ENCODE measurements at regions not wholly inside any gene's neighbourhood (a gene's known extent, or its start where the extent isn't known, plus 50 kb on each side); places are given as distances from the start of the nearest gene placed in this dataset.

GRCh38 chr12:127936463-127936862 is 330.5 kb upstream of the TMEM132C start:
- Histone ChIP-seq H3K27ac (no peak overlapping the region), H3K36me3 (replicated peaks in 1 of 2) (no peaks in the 10 kb centered on the region), H3K27me3 (no peaks in the 10 kb centered on the region), H3K9me3 (replicated peaks in 1 of 3) (no peaks in the 10 kb centered on the region), H3K4me1 (replicated peaks in 1 of 2) (no peaks in the 10 kb centered on the region), H3K4me3 (no peak overlapping the region)
- no peak for DNase-seq
- WGBS, 4 donors = 71 to 87% (median 83%) methylated on average over 2 of the region's 2 CpGs
- intact Hi-C loops (cut with DNase I) = no loop called here
- TF ChIP-seq CTCF (IDR thresholded peaks at IDR 0.05) = no peak
- no peak for TF ChIP-seq POLR2A (IDR thresholded peaks at IDR 0.05)

GRCh38 chr12:127941332-127941731 is 325.6 kb upstream of the TMEM132C start:
- TF ChIP-seq CTCF (IDR thresholded peaks at IDR 0.05) (no peak), POLR2A (IDR thresholded peaks at IDR 0.05) (no peak)
- H3K36me3 ChIP-seq (replicated peaks in 1 of 2) = no peaks in the 10 kb centered on the region
- H3K4me1 ChIP-seq (replicated peaks in 1 of 2) = no peaks in the 10 kb centered on the region
- intact Hi-C loops (cut with DNase I) = no loop called here
- H3K9me3 ChIP-seq (replicated peaks in 1 of 3) = no peaks in the 10 kb centered on the region
- no peaks in the 10 kb centered on the region for H3K27me3 ChIP-seq
- 63 to 68% (median 67%) methylated on average over 3 of the region's 3 CpGs for WGBS, 4 donors
- no peak overlapping the region for H3K27ac ChIP-seq
- no peak for DNase-seq
- no peak overlapping the region for H3K4me3 ChIP-seq

GRCh38 chr12:127942981-127943380 is 324.0 kb upstream of the TMEM132C start:
- H3K36me3 ChIP-seq (replicated peaks in 1 of 2) = no peaks in the 10 kb centered on the region
- intact Hi-C loops (cut with DNase I) = no loop called here
- 82 to 90% (median 85%) methylated on average over 3 of the region's 3 CpGs for WGBS, 4 donors
- no peak for DNase-seq
- no peaks in the 10 kb centered on the region for H3K27me3 ChIP-seq
- no peak overlapping the region for H3K27ac ChIP-seq
- no peak overlapping the region for H3K4me3 ChIP-seq
- H3K9me3 ChIP-seq (replicated peaks in 1 of 3) = no peaks in the 10 kb centered on the region
- no peaks in the 10 kb centered on the region for H3K4me1 ChIP-seq (replicated peaks in 1 of 2)
- TF ChIP-seq CTCF (IDR thresholded peaks at IDR 0.05) (no peak), POLR2A (IDR thresholded peaks at IDR 0.05) (no peak)

GRCh38 chr12:127943481-127944210 is 323.3 kb upstream of the TMEM132C start:
- no peaks in the 10 kb centered on the region for H3K4me1 ChIP-seq (replicated peaks in 1 of 2)
- WGBS, 4 donors = 53 to 69% (median 65%) methylated on average over 6 to 10 of the region's 10 CpGs
- no peak overlapping the region for H3K4me3 ChIP-seq
- TF ChIP-seq CTCF (IDR thresholded peaks at IDR 0.05) (no peak), POLR2A (IDR thresholded peaks at IDR 0.05) (no peak)
- H3K36me3 ChIP-seq (replicated peaks in 1 of 2) = no peaks in the 10 kb centered on the region
- intact Hi-C loops (cut with DNase I) = no loop called here
- no peaks in the 10 kb centered on the region for H3K27me3 ChIP-seq
- H3K9me3 ChIP-seq (replicated peaks in 1 of 3) = no peaks in the 10 kb centered on the region
- no peak overlapping the region for H3K27ac ChIP-seq
- no peak for DNase-seq

Measured in adrenal gland (tissue), 9 donors.